HK-2 (cell line): ENCODE measurements at regions not wholly inside any gene's neighbourhood (a gene's known extent, or its start where the extent isn't known, plus 50 kb on each side); places are given as distances from the start of the nearest gene placed in this dataset.
A peak's percentile ranks its signal among the peaks of the same experiment; 100 is the strongest.
"Not testable (repeated sequence)": the region's sequence is repeated elsewhere in the genome, so short reads cannot be mapped to it uniquely, and the experiment has no call there.

ENCODE experiments used
- DNase-seq: peaks from one replicate; pipeline ENCODE4 v3.0.0-alpha.2; 2018; ENCODE audit not compliant: unreplicated experiment

DNA sequence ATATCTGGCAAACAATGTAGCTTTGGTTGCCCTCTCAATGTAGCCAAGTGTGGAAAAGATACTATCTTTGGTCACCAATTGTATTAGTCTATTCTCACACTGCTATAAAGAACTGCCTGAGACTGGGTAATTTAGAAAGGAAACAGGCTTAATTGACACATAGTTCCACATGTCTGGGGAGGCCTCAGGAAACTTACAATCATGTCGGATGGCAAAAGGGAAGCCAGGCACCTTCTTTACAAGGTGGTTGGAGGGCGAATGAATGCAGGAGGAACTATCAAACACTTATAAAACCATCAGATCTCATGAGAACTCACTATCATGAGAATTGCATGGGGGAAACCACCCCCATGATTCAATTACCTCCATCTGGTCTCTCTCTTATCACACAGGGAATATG, 133.1 kb upstream of the TBCA start:
- no peak for DNase-seq

DNA sequence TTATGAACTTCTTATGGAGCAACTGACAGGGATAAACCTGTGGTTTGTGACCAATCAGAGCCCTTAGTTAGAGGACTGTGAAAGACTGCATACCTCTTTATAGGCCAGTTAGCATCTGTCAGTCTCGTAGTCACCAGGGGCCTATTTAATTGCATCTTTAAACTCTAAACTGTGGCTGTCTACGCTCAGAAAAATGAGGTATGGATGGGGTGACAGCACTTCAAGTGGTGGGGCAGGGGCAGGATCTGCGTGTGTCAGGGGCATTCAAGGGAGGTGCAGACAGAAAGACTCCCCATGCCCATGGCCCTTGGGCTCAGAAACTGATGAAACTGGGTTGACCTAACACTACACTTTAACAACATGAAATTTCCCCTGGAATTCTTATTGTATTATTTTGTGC, 132.6 kb upstream of the TBCA start:
- no peak for DNase-seq

DNA sequence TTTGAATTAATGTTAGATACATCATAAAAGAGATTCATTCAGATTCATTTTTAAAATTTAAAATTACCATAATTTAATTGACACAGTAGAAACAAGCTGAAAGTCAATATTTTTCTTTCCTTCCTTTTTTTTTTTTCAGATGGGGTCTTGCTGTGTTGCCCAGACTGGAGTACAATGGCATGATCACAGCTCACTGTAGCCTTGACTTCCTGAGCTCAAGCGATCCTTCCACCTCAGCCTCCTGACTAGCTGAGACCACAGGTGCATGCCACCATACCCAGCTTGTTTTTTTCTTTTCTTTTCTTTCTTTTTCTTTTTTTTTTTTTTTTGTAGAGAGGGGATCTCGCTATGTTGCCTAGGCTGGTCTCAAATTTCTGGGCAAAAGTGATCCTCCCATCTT, 131.6 kb upstream of the TBCA start:
- no peak for DNase-seq

DNA sequence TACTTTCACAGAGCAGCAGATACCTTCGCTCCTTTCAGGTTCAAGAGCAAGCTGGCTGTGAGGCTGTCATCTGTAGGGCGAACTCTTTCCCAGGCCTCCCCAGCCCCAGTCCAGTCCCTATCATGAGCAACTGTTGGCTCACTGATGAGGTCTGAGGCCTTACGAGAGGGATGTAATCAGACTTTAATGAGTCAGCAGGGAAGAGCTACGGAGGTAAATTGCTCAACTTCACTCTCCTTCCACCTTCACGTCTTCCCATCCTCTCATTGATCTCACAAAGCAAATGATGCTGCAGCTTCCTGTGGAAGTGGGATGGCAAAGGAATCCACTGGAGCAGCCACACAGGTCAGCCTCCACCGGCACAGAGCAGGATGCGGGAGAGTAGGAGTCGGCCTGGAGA, 130.7 kb upstream of the TBCA start:
- DNase-seq, result no peak

DNA sequence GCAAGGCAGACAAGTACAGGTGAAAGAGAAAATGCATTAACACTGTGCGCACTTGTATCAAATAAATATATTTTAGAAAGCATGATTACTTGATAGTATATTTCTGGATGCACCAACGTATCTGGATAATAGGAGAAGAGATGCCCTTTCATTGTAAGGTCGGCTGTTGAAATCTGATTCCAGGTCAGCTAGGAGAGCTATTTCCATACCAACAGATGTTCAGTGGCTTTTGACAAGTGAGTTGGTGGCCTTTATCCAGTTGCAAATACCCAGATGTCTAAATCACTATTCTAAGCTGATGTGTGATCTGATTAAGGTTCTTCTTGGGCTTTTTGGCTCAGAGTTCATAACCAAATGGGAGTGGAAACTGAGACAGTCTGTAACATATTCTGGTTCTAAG, 128.2 kb upstream of the TBCA start:
- DNase-seq, result no peak

DNA sequence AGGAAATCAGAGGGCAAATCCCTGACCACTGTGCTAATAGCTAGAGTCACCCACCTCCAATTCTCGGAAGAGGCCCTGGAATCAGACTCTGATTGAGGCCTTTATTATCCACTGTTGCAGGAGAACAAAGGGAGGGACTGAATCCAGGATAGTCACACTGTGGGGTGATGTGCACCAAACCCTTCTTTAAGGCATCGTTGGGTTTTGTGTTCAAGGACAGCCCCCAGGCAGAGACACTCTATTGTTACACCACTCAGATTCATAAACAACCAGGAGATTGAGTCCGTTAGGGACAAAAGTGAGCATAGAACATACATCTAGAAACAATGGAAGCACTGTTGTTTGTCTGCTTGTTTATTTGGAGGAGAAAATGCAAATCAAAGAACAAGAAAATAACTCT, 124.6 kb upstream of the TBCA start:
- DNase-seq, result no peak

DNA sequence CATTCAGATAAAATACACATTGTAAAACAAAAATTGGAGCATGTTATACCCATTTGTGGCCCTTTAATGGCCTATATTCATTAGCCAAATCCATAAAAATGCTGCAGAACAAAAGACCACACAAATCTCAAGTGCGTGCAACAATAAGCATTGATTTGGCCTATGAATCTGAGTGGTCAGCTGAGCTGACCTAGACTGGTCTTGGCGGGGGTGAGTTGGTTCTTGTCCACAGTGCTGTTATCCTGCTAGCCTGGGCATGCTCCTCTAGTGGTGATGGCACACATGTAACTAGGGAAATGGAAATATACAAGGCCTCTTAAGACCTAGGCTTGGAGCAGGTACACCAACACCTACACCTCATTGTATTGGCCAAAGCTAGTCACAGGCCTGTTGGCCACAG, 122.2 kb upstream of the TBCA start:
- no peak for DNase-seq

DNA sequence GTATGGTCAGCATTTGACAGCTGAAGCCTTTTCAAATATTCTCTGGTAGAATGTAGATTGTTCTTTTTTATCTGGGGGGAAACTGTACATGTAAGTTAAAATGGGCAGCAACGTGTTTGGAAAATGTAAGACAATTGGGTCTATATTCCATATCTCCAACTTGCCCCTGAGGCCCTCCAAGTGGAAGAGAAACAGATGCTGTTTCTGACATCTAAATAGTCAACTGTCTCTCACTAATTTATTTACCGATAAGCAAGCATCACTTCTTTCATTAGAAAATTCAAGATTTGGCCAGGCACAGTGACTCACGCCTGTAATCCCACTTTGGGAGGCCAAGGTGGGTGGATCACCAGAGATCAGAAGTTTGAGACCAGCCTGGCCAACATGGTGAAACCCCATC, 120.2 kb upstream of the TBCA start:
- DNase-seq, result no peak

DNA sequence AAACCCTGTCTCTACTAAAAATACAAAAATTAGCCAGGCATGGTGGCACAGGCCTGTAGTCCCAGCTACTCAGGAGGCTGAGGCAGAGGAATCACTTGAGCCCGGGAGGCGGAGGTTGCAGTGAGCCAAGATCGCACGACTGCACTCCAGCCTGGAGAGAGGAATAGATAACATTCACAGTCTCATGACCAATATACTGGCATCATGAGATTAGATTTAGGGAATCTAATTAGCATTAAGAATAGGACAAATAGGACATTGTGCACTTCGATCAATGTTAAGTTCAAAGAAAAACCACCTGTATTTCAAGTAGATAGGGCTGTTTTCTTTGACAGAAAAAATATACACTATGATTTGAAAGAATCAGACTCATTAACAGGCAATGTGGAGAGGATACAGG, 118.0 kb upstream of the TBCA start:
- DNase-seq, result not testable (repeated sequence)

DNA sequence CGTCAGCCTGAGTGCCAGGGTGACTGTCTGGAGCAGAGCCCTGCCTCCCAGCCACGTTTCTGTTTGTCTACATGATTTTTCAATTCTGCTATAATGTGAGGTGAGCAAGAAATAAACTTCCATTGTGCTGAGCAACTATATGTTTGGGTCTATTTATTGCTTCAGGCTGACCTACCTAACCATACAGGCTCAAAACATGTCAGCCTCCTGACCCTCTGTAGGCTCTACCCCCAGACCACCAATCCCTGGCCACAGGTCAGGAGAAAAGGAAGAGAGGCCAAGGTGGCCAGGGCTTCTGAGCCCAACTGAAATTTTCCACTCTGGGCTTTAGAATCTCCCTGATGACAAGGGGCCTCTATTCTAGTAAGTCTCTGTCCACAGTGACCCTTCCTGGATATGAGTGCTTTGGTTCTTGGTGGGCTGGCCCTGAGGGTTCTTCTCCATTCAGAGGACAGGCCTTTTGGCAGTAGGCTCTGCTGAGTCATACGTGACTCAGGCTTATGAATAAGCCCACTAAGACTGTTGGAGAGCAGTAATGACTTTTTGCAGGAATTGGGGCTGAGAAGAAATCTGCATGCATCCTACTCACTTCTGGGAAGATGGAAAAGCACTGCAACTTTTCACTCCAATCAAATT, 117.2 kb upstream of the TBCA start:
- DNase-seq, result peak; percentile 49

DNA sequence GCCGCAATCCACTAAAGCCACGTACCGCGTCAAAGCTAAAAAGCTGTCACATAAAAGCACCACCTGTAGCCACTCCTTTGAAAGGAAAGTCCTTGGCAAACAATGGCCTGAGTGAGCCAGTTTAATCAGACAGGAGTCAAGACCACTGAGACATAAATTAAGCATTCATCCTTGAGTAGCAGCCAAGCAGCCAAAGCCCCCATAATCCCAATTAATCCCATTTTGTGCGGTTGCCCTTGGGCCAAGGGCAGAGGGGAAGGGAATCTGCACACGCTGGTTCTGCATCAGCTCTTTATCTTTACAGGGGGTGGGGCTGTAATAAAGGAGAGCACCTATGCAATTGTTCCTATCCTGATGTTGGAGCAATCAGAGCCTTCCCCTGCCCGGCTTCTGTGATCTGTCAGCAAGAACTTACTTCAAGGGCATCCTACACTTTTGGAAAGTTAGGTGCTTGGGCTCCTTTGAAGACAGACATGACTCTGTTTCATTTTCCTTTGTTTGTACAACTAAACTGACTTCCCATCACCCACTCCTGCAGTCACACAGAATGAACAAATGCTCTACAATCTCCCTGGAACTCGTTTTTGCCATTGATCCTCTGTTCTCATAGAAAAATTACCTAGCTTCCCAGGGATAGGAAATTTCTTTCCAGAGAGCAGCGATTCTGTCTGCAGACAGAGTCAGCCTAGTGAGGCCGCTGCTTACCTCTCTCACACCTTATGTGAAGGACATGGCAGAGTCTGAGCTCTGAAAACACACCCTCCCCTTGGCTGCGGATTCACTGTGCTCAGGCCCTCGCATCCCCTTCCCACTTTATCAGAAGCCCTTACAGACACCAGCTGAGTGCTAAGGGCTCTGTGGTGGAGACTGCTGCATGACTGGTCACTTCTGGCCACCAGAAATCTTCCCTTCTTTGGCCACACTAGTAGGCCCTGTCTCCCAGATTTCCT, 116.2 kb upstream of the TBCA start:
- no peak for DNase-seq

DNA sequence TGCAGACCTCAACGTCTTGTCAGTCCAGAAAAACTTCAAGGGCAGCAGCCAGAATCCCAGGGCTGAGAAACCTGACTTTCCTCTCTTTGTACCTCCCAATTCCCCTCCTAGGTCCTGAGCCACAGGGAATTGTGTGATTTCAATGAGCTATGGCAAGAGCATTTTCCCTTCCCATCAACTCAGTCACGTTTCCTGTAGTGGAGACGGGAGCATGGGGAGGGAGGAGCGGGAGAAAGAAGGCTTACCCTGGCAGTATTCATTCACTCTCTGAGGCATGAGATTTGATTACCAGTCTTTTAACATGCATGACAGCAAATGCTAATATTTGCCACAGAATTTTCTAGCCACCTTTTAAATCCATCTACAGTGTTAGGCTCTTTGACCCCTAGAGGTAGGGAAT, 109.4 kb upstream of the TBCA start:
- DNase-seq, result no peak

DNA sequence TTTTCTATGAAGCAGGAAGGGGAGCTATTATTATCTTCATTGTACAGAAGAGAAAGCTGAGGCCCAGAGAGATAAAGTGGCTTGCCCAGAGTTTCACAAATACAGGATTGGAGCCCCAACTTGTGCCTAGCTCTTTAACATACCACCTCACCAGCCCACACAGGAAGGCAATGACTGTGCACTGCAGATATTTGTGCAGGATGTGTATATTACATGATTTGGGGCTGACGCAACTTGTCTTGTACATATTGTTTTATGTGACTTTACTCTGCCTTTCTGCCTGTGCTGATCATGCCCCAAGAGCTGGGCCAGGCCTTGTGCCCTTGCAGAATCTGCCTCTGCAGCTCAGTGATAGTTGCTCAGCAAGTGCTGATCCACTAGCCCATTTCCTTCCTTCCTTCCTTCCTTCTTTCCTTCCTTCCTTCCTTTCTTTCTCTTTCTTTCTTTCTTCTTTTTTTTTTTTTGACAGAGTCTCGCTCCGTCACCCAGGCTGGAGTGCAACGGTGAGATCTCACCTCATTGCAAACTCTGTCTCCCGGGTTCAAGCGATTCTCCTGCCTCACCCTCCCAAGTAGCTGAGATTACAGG, 106.6 kb upstream of the TBCA start:
- DNase-seq, result no peak

DNA sequence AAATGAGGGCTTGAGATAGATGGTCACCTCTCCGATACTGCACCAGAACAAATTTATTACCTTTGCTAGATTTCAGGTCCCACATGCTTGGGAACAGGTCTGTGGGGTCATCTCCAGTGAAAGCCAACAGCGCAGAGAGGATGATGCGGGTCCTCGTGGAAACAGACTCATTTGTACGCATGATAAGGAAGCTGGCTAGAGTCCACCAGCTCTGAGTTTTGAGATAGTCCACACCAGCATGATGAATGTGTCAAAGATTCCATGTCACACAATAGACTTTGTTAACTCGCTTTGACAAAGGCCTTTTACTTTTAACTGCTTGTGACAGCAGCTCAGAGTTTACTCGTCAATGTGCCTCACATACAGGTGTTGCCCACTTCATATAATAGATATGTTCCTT, 105.4 kb upstream of the TBCA start:
- no peak for DNase-seq

DNA sequence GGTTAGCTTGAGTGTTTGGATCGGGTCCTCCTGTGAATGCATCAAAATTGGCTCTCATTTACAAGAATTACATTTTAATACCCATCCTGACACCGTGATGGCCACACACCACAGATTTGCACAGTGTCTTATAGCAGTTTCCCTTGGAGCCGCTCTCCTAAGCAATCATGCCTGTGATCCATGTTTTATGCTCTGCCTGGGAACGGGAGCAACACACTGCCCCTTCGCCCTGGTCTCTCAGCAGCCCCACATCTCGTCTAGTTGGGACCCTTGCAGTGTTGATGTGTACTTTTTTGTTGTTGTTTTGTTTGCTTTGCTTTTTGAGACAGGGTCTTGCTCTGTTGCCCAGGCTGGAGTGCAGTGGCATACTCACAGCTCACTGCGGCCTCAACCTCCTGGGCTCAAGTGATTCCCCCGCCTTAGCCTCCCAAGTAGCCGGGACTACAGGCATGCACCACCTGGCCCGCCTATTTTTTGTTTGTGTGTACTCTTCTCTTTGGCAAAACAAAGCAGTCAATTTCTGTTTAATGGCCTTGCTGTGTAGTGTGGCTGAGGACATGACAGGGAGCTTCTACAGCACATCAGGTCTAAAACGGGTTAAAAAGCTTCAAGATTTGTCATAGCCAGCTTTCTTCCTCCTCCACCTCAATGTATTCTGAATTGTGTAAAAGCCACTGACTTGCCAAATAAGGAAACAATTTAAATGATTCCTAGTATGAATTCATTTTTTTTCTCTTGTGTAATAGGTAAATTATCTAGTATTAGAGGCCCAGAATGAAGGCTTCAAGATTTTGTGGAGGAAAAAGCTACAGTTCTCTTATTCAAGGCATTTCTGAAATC, 101.6 kb upstream of the TBCA start:
- DNase-seq, result no peak

DNA sequence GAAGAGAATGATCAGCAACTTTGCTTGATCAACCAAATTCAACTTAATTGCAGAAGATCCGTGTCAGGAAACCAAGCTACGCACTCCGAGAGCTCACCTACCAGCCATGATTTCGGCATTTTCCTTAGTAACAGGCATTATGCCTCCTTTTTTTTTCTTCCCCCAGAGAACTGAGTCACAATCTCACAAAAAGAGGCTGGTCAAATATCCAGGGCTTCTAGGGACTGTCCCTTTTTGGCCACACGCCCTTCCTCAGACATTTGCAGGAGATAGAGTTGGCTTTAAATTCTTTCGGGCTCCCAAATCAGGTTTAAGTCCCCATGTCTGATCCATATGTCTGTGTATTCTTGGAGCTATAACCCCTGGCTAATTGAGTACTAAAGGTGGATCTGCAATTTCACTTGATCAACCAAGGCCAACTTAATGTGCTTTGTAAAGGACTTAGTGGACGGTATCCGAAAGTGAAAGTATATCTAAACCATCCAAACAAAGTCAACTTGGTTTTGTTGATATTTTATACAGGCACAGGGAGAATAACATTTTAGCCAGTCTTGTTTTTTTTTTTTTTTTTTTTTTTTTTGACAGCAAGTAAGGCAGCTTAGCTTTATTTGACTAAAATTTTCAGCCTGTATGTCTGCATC, 100.8 kb upstream of the TBCA start:
- DNase-seq, result no peak

DNA sequence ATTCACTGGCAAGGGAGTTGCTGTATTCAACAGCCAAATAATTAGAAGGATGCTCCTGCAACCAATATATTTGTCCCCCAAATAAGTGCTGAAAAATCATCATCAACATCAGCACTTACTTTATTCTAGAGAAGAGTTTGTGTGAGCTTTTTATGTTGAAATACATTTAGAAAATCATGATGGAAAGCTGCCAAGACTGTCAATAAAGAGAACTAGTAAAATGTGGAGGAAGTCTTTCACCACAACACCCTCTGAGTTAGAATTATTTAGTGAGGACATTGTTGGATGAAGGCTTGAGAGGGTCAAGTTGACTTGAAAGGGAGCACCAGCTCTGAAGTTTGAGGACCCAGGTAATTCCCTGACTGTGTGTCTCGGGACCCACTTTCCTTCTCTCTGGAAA, 100.2 kb upstream of the TBCA start:
- no peak for DNase-seq

DNA sequence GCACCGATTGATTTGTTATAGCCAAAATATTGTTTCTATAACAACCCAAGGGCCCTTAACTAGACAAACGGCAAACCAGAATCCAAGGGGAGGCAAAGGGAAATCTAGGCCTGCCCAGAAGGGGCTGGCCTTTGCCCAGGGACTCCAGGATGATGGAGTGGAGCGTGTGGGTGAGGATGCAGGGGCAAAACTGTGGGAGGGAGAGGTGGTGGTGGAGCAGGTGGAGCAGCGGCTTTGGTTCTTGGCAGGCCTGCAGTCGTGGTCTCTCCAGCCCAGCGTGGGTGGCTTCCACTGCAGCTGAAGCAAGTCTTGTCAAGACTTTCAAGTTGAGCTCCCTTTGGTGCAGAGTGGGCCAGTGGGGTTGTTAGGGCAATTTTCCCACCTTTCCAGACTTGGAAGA, 98.6 kb upstream of the TBCA start:
- DNase-seq, result no peak

DNA sequence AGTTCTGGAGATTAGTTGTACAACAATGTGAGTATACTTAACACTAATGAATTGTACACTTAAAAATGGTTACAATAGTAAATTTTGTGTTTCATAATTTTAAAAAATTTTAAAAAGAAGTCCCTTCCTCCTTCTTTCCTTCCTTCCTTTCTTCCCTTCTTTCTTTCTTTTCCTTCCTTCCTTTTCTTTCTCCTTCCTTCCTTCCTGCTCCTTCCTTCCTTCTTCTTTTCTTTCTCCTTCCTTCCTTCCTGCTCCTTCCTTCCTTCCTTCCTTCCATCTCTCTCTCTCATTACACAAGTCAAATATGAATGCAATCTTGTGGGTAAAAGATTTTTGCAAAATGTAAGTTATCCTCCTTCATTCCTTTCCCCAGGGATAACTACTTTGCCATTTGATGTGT, 97.1 kb upstream of the TBCA start:
- DNase-seq, result no peak

DNA sequence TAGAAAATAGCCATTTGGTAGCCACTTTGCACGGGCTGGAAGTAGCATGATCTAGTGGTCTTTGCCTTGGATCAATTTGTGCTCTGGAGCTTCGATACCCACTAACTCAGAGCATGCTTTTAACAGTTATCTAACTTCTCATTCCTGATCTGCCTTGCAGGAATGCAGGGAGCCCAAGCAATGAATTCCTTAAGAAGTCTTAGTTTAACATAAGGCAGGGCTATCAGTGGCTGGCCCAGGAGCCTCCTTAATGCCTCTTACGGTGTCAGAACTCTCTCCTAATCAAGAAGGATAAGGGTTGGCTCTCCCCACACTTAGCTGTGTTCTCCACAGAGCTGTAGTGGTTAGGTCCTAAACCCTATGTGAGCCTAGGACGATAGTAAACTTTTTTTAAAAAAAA, 95.8 kb upstream of the TBCA start:
- DNase-seq, result no peak

DNA sequence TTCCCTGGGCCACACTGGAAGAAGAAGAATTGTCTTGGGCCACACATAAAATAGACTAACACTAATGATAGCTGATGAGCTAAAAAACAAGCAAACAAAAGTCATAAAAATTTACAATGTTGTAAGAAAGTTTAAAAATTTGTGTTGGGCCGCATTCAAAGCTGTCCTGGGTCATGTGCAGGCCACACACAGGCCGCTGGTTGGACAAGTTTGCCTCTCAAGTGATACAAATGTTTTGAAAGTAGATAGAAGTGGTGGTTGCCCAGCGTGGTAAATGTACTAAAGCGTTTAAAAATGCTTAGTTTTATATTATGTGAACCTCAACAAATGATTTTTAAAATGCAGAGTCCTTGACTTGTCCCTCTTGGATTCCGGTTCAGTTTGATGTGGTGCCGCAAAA, 94.9 kb upstream of the TBCA start:
- DNase-seq, result no peak
